HG03280 (cell line): ENCODE measurements at regions not wholly inside any gene's neighbourhood (a gene's known extent, or its start where the extent isn't known, plus 50 kb on each side); places are given as distances from the start of the nearest gene placed in this dataset.
"Not testable (repeated sequence)": the region's sequence is repeated elsewhere in the genome, so short reads cannot be mapped to it uniquely, and the experiment has no call there.

Experiments used
- ATAC-seq: cut with Tn5 transposase; IDR thresholded peaks from one replicate; pipeline ENCODE4 v1.9.1; 2021; ENCODE audit warnings: mild to moderate bottlenecking, moderate library complexity; ENCODE audit not compliant: unreplicated experiment

DNA sequence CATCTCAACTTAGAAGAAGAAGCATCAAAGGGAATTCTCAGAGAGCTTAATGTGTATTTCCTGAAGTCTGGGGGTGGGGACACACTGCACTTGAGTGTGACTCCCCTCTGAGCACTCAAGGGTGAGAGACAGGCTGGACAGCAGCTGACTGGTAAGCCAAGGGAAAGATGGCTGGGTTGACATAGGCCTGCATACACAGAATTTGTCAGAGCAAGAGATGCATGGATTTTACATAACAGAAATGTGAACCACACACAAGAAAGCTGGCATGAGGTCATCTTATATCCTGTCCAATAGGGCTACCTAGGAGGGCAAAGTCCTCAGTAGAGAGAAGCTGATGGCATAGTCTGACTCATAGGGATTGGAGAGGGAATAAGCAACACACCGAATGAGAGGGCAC lies 114.3 kb upstream of the EPB41L4A start:
- no peak for ATAC-seq

DNA sequence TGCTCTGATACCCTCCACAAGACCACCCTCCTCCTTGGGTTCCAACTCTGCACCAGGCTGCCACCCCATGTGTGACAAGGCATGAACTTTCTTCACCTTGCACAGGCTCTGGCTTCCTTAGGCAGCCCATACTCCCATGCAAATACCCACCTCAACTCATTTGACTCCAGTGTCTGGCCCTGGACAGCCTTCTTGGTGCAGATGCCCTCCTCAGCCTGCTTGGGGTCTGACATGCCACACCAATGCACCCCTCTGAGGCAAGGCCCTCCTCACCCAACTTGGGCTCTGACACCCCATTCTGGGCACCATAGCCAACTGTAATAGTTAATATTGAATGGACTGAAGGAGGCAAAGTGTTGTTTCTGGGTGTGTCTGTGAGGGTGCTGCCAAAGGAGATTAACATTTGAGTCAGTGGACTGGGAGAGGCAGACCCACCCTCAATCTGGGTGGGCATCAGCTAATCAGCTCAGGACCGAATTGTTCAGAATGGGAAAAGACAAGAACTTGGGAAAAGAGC lies 115.0 kb upstream of the EPB41L4A start:
- ATAC-seq: no peak

DNA sequence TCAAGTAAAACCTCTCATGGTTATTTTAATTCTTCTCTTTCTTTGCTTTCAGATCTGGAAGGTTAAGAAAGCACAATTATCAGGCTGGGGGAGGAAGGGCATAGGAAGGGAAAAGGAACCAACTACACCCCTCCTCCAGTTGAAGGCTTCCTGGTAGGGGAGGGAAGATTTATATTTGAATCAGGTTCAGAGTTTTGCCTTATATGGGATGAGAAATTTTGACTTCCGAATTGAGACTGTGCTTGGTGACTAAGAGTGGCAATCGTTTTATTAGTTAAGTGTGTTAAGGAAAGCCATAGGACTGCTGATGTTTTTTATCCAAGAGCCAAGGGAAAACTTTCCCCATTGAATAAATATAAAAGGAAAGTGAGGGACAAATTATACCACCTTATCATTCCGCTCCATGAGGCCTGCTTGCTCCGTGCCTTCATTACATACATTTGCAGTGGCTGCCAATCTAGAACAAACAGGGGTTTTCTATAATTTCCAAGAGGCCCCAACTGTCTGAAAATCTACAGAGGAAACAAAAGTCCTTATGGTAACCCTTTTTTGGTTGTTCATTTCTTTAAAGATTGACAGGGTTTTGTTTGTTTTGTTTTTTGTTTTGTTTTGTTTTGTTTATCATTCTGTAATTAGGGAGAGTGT lies 115.7 kb upstream of the EPB41L4A start:
- no peak for ATAC-seq

DNA sequence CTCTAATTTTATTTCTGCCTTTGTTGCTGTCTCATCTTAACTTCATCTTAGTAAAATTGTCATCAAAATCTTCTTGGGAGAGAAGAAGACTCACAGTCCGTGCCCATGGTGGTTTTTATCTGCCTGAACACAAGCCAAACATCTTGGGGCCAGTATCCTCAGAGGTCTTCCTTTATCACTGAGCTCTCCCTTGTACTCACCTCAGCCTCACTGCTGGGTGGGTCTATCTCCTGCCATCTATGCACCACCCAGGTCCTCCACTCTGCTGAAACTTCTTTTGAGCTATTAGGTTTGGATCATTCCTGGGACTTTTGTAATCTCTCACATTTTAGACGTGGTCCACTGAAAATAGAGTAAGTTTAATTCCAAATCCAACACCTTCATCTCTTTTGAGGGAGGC lies 116.3 kb upstream of the EPB41L4A start:
- ATAC-seq: no peak

DNA sequence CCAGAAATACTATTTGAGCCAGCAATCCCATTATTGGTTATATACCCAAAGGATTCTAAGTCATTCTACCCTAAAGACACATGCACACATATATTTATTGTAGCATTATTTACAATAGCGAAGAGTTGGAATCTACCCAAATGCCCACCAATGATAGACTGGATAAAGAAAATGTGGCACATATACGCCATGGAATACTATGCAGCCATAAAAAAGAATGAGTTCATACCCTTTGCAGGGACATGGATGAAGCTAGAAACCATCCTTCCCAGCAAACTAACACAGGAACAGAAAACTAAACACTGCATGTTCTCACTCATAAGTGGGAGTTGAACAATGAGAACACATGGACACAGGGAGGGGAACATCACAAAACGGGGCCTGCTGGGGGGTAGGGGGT lies 125.5 kb upstream of the EPB41L4A start:
- ATAC-seq: not testable (repeated sequence)

DNA sequence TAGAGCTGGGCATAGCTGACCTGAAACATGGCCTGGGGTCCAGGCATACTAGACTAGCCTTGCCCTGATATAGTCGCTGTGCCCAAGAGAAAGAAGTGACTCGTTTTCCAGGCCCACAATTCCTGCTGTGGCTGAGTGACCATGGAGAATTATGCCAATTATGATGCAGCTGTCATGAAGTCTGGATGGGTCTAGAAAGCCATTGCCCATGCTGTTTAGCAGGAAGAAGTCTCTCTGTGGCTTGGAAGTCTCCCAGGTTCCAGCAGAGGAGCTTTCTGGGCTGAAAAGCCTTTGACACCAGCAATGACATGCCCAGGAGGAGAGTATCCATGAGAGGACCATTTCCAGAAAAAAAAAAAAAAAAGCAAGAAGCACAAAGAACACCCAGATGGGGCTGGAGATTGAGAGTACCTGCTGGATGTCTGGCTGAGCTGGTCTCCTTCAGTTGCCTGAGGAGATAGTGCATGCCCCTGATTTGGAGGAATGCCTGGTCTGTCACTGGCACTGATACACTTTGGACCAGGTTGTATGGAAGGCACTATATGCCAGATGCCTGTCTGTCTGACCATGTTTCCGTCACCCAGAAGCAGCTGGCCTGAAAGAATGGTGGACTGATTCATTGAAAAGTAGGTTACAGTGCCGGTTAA lies 128.0 kb upstream of the EPB41L4A start:
- no peak for ATAC-seq

DNA sequence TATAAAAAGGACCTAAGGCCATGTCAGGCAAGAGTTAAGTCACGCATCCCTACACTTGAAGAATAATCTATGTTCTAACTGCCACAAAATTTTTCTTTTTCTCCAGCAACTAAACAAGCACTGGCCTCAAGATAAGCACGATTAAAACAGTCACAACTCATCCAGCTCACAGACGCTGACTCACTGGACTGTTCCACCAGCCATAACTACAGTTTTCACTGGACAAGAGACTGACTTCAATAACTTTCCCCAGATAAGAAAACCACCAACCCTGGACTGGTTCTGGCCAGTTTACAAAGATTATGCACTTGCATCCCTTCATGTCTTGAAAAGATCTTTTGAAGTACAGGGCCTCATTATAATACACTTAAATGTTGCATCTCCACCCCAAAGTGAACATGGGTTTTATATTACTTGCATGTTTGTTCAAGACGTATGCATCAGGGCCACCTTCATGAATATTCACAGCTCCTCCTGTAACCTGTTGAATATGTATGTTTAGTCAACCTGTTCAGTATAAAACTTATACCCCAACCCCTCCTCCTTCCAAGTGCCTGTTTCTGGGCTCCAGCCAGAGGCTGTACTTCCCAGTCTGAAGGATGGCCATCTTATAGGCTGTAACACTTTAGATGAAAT lies 129.3 kb upstream of the EPB41L4A start:
- no peak for ATAC-seq

DNA sequence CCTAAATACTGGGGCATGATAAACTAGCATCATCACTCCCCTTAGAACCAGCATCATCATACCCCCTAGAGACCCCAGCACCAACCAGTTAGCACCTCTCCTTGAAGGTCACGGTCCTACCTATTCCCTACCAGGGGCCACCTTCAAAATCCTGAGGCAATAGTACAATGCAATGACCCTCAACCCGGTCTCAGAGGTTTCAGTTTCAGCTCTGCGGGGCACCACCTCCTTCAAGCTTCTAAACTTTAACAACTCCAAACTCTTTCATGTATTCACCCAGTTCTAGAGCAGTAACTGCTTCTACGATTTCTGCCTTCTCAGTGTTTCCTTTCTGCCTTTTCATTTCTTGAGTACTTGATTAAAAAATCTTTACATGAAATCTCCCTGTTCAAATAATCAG lies 130.1 kb upstream of the EPB41L4A start:
- no peak for ATAC-seq

DNA sequence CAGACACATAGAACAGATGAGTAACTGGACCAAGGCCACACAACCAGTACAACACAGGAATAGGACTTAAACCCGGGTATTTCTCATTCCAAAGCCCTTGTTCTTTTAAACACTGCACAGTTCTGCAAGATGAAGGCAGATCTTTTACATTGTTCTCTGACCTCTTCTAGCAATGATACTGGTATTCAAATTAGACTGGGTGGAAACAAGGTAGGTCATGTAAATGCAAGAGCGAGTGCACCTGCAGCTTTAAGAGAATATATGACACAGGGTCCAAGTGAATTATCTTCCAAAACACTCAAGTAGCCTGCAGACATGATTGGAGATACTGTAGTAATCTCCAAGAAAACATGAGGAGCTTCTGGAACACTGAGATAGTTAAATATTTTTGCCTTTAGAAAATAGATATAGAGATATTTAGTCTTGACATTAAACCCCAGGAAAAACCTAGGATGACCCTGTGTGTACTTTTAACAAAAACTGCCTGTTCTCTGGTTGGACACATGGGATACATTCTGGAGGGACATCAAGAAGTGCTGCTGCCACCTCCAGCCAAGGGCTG lies 130.6 kb upstream of the EPB41L4A start:
- ATAC-seq: no peak

DNA sequence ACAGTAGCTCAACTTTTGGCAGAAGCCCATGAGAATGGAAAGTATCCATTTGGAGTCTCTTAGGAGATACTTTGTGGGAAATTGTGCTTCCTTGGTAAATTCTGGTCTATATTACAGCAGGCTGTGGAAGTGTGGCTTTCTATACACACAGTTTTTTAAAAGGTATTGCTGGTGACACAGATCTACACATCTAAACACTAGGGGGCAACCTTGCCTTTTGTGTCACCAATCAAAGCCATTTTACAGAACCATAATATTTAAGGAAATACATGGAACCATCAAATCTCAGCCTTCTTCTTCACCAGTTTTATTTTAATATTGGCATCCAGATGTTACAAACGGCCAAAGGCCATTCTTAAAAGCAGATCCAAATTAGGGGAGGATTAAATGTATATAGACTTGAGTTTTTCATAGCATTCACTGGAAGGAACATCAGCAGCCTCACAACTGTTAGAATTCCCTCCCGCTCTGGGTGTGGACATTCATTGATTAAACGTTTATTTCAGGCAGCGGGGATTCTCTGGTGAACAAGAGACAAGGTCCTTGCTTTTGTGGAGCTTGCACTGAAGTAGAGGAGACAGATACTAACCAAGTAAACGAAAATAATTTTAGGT lies 132.4 kb upstream of the EPB41L4A start:
- no peak for ATAC-seq

DNA sequence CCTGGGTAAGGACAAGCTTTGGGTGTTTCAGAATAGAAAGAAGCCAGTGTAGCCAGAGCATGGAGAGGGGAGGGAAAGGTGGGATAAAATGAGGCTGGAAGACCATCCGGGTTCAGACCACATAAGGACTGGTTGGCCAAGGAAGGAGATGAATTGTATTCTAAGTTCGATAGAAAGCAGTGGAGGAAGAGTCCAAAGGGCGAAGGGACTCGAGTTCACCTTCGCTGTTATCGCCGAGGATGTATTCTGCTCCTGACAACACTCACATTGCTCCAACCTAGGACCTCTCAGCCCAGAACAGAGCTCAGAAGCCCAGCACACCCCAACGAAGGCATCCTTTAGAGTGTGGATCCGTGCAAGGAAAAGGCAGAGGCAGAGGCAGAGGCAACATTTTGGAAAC lies 133.1 kb upstream of the EPB41L4A start:
- no peak for ATAC-seq

DNA sequence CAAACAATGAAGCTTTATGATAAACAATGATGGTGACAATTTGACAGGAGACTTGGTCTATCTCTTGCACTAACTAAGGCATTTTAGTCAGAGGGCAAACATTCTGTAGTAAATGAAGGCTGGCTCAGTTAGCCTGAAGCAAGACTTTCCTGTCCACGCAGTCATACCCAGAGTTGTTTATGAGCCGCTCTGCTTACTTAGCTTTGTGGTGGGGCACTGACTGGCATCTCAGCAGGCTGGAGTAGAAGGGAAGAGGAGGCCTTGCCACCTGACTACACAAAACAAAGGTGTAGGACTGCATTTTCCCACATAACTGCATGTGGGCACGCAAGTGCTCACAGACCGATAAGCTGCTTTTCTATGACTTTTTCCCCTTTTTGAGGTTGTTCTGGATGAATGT lies 133.7 kb upstream of the EPB41L4A start:
- no peak for ATAC-seq

DNA sequence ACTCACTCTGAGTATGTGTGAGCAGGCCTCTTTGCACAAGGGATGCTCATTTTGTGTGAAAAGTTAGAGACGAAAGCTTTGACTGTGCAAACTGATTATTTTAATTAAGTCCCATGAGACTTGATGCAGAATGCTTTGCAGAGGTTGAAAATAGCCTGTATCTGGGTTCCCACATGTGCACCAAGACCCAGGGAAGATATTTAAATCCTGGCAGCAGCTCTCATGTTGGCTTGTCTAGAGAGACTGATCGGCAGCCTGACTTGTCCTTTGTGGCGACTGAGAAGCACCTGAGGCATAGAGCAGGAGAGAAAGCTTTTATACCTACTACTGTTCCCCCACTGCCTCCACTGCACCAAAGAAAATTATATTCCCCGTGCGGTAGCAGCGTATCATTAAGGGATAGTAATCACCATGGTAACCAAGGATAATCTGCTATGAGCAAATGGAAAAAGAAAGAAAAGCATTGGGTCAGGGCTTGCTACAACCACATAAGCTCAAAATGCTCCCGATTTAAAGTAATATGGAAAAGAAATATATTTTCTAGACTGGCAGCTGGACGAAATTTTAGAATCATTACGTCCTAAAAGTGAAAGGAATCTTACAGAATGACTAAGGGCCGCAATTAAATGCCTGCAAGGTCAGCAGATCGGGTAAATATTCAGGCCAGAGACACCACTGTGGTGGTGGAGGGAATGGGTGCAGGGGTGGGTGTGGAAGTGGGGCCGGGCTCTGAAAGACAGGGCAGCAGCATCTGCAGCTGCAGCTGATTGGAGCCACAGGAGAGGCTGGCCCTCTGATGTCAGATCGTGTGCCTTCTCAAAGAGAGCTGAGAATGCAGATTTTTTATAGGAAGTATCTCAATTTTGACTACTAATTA lies 135.3 kb upstream of the EPB41L4A start:
- no peak for ATAC-seq

DNA sequence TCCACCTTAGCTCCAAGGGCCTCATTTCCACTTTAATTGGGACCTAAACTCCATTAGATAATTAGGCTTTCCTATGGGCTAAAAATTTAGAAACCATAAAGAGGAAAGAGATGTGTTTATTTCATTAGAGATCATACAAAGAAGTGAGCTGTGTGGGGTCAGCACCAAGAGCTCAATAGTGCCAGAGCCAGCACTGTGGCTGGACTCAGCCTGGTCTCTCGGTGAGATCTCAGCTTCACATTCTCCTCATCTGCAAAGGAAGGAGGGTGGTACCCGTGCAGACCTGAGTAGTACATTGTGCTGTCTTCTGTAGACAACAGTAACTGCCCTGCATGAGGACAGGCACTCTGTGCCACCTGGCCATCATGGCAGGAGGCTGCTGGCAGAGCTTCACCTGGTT lies 136.1 kb upstream of the EPB41L4A start:
- no peak for ATAC-seq

DNA sequence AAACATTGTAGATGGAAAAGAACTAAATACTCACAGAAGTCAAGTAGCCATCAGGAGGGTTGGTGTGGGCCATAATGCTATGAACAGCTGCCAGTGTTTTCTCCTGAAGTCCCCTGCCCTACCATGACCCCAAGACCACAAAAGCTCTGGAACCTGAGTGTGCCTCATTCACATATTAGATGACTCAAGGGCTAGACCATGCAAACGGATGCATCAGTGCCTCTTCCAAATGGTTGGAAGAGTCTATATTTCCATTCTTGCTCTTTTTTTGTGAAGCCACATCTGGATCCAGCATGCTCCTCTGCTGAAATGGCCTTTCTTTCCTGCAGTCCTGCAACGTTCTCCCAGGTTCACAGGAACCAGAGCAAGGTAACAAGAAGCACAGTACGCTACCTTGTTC lies 136.6 kb upstream of the EPB41L4A start:
- no peak for ATAC-seq

DNA sequence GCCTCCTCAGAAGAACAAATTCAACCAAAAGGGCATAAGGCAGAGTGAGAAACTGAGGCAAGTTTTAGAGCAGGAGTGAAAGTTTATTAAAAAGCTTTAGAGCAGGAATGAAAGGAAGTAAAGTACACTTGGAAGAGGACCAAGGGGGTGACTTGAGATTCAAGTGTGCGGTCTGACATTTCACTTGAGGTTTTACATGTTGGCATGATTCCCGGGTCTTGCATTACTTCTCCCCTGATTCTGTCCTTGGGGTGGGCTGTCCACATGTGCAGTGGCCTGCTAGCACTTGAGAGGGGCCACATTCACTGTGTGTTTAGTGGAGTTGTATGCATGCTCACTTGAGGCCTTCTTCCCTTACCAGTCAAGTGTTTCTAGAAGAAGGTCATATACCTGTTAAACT lies 140.4 kb upstream of the EPB41L4A start:
- not testable (repeated sequence) for ATAC-seq

DNA sequence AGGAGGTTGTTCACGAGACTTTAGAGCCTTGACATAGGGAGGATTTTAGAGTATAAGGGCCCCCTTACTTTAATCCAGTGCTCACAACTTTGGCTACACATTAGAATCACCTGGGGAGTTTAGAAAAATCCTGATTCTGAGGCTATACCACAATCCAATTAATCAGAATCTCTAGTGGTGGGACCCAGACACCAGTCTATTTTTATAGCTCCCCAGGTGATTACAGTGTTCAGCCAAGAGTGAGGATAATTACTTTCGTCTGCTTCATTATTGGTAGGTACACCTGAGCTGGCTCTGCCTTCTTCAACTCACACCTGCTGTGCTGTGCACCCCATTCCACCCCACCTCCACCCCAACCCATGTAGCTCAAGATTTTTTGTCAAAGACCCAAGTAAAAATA lies 141.3 kb upstream of the EPB41L4A start:
- no peak for ATAC-seq

DNA sequence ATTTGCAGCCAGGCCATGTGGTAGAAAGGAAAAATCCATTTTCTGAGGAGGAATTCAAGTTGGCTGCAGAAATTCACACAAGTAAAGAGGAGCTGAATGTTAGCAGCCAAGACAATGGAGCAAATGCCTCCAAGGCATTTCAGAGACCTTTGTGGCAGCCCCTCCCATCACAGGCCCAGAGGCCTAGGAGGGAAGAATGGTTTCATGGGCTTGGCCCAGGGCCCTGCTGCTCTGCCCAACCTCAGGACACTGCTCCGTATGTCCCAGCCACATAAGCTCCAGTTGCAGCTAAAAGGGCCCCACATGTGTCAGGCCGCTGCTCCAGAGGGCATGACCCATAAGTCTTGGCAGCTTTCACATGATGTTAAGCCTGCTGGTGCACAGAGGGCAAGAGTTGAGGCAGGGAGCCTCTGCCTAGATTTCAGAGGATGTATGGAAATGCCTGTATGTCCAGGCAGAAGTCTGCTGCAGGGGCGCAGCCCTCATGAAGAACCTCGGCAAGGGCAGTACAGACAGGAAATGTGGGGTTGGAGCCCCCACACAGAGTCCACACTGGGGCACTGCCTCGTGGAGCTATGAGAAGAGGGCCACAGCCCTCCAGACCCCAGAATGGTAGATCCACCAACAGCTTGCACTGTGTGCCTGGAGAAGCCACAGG lies 144.2 kb upstream of the EPB41L4A start:
- ATAC-seq: no peak

DNA sequence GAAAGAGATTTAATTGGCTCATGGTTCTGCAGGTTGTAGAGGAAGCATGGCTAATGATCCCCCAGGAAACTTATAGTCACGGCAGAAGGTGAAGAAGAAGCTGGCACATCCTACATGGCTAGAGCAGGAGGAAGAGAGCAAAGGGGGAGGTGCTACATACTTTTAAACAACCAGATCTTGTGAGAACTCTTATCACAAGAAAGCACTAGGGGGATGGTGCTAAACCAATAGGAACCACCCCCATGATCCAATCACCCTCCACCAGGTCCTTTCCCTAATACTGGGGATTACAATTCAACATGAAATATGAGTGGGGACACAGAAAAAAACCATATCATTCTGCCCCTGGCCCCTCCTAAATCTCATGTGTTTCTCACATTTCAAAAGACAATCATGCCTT lies 147.2 kb upstream of the EPB41L4A start:
- ATAC-seq: no peak

DNA sequence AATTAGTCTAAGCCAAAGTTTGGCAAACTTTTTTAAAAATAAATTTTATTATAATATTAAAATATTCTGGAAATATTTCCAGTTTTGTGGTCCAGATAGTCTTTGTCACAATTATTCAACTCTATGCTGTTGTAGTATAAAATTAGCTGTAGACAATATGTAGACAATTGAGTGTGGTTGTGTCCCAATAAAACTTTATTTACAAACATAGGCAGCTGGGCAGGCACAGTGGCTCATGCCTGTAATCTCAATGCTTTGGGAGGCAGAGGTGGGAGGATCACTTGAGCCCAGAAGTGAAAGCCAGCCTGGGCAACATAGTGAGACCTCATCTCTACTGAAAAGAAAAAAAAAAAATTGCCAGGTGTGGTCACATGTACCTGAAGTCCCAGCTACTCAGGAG lies 150.5 kb upstream of the EPB41L4A start:
- no peak for ATAC-seq
